HG03280 (cell line): ENCODE measurements at regions not wholly inside any gene's neighbourhood (a gene's known extent, or its start where the extent isn't known, plus 50 kb on each side); places are given as distances from the start of the nearest gene placed in this dataset.

Experiments
- ATAC-seq: cut with Tn5 transposase; IDR thresholded peaks from one replicate; pipeline ENCODE4 v1.9.1; 2021; ENCODE audit warnings: mild to moderate bottlenecking, moderate library complexity; ENCODE audit not compliant: unreplicated experiment

DNA sequence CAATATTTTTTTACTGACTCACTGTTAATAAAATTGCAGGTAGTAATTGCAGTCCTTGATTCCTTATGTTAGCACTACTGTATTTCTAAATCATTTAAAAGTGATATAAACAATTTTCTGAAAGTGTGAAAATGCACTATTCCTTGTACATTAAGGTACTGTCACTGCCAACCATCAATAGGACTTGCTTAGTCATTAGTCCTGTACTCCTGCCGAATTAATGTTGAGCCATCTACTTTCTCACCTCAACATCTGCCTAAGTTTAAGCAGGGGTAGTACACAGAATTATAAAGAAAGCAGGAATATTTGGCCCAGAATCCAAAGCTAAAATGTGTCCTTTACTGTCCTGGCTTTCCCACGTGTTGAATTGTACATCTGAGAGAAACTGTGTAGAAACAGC lies 87.0 kb upstream of the TRPC3 start:
- ATAC-seq, result no peak

DNA sequence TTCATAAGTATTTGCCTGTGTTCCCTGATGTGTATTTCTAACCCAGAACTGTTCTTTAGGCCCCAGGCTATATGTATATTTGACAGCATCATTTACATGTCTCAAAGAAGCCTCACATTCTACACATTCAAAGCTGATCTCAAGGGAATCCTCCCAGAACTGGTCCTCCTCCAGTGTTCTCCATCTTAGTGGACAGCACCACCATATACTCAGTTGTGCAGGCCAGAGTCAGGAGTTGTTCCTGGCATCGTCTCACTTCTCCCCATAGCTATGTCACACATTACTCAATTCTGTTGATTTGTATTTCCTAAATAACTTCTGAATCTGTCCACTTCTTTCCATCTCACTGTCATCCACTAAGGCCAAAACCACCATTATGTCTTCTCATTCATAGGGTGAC lies 82.8 kb upstream of the TRPC3 start:
- ATAC-seq, result no peak

- ATAC-seq, result no peak
Measured at GRCh38 chr4:122027203-122027602, 75.3 kb upstream of the TRPC3 start.

GRCh38 chr4:122017296-122017695 lies 65.4 kb upstream of the TRPC3 start:
- no peak for ATAC-seq

GRCh38 chr4:122015203-122015602 lies 63.3 kb upstream of the TRPC3 start:
- ATAC-seq, result no peak

- no peak for ATAC-seq
Measured at GRCh38 chr4:122012735-122013134, 60.9 kb upstream of the TRPC3 start.

GRCh38 chr4:122010610-122011009 lies 58.8 kb upstream of the TRPC3 start:
- no peak for ATAC-seq

- no peak for ATAC-seq
Measured at GRCh38 chr4:122009524-122009923, 57.7 kb upstream of the TRPC3 start.

GRCh38 chr4:122007016-122007415 lies 55.2 kb upstream of the TRPC3 start:
- no peak for ATAC-seq

- no peak for ATAC-seq
Measured at GRCh38 chr4:122005064-122005755, 53.4 kb upstream of the TRPC3 start.

- peak; percentile 94 for ATAC-seq
Measured at GRCh38 chr4:122003335-122003734, 51.5 kb upstream of the TRPC3 start.
